ENCODE measurements at regions not wholly inside any gene's neighbourhood (a gene's known extent, or its start where the extent isn't known, plus 50 kb on each side); places are given as distances from the start of the nearest gene placed in this dataset.

GRCh38 chr11:39192671-39193070, 2266.8 kb downstream of the LRRC4C start:
- Histone ChIP-seq H3K27me3 (no peaks in the 10 kb centered on the region), H3K27ac (no peak overlapping the region), H3K36me3 (no peaks in the 10 kb centered on the region), H3K4me1 (ENCODE audit: insufficient read depth) (no peaks in the 10 kb centered on the region), H3K4me3 (no peak overlapping the region), H3K9me3 (no peaks in the 10 kb centered on the region)
- TF ChIP-seq EP300 (IDR thresholded peaks at IDR 0.05) (no peak), POLR2A (IDR thresholded peaks at IDR 0.05) (no peak)
- TF ChIP-seq, protein P1, sequence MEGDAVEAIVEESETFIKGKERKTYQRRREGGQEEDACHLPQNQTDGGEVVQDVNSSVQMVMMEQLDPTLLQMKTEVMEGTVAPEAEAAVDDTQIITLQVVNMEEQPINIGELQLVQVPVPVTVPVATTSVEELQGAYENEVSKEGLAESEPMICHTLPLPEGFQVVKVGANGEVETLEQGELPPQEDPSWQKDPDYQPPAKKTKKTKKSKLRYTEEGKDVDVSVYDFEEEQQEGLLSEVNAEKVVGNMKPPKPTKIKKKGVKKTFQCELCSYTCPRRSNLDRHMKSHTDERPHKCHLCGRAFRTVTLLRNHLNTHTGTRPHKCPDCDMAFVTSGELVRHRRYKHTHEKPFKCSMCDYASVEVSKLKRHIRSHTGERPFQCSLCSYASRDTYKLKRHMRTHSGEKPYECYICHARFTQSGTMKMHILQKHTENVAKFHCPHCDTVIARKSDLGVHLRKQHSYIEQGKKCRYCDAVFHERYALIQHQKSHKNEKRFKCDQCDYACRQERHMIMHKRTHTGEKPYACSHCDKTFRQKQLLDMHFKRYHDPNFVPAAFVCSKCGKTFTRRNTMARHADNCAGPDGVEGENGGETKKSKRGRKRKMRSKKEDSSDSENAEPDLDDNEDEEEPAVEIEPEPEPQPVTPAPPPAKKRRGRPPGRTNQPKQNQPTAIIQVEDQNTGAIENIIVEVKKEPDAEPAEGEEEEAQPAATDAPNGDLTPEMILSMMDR (IDR thresholded peaks at IDR 0.05) = no peak
- 96 to 97% (median 97%) methylated on average over 14 to 24 of the region's 24 CpGs for WGBS, 3 donors
- peak in 1 of 5 donors; percentile 8 for DNase-seq
- intact Hi-C loops (cut with DNase I) = no loop called here

- Histone ChIP-seq H3K27me3 (no peaks in the 10 kb centered on the region), H3K4me1 (ENCODE audit: insufficient read depth) (no peaks in the 10 kb centered on the region), H3K27ac (no peak overlapping the region), H3K9me3 (no peaks in the 10 kb centered on the region), H3K36me3 (no peaks in the 10 kb centered on the region), H3K4me3 (no peak overlapping the region)
- DNase-seq = no peak
- TF ChIP-seq, protein P1 (IDR thresholded peaks at IDR 0.05) = no peak
- TF ChIP-seq POLR2A (IDR thresholded peaks at IDR 0.05) (no peak), EP300 (IDR thresholded peaks at IDR 0.05) (no peak)
- intact Hi-C loops (cut with DNase I) = no loop called here
- 42 to 58% (median 49%) methylated on average over 2 of the region's 2 CpGs for whole genome bisulfite sequencing, 3 donors
Observed at GRCh38 chr11:39190751-39191150, 2268.7 kb downstream of the LRRC4C start.

- no peak overlapping the region for H3K4me3 ChIP-seq
- H3K27me3 ChIP-seq = no peaks in the 10 kb centered on the region
- no peaks in the 10 kb centered on the region for H3K4me1 ChIP-seq (ENCODE audit: insufficient read depth)
- intact Hi-C loops (cut with DNase I) = no loop called here
- whole genome bisulfite sequencing, 3 donors = 94 to 97% (median 97%) methylated on average over 4 of the region's 4 CpGs
- TF ChIP-seq, protein P1 (IDR thresholded peaks at IDR 0.05) = no peak
- TF ChIP-seq POLR2A (IDR thresholded peaks at IDR 0.05) (no peak), EP300 (IDR thresholded peaks at IDR 0.05) (no peak)
- no peak for DNase-seq
- no peaks in the 10 kb centered on the region for H3K36me3 ChIP-seq
- no peak overlapping the region for H3K27ac ChIP-seq
- no peaks in the 10 kb centered on the region for H3K9me3 ChIP-seq
Observed at GRCh38 chr11:39177678-39178077, 2281.8 kb downstream of the LRRC4C start.

DNA sequence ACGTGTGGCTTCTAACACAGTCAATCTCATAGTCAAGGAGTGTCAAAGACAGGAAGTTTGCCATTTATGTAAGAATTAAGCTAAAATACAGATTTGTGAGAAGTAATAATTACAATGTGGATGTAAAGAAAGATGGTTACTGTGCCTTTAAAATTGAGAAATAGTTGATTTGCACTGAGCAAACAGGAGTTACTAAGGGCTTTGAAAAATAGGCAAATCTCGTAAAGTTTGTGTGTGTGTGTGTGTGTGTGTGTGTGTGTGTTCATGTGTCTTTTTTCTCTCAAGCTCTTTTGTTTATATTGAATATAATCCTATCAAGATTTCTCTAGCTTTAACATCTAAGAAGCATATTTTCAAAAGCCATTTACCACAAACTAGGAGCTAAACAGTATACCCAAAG, 2284.5 kb downstream of the LRRC4C start:
- intact Hi-C loops (cut with DNase I) = no loop called here
- DNase-seq = no peak
- WGBS, 3 donors = 11 to 21% (median 11%) methylated on average over 2 of the region's 2 CpGs
- Histone ChIP-seq H3K36me3 (no peaks in the 10 kb centered on the region), H3K4me3 (no peak overlapping the region), H3K9me3 (no peaks in the 10 kb centered on the region), H3K27me3 (no peaks in the 10 kb centered on the region), H3K4me1 (ENCODE audit: insufficient read depth) (no peaks in the 10 kb centered on the region), H3K27ac (no peak overlapping the region)
- TF ChIP-seq POLR2A (IDR thresholded peaks at IDR 0.05) (no peak), EP300 (IDR thresholded peaks at IDR 0.05) (no peak)
- TF ChIP-seq, protein P1 (IDR thresholded peaks at IDR 0.05) = no peak

DNA sequence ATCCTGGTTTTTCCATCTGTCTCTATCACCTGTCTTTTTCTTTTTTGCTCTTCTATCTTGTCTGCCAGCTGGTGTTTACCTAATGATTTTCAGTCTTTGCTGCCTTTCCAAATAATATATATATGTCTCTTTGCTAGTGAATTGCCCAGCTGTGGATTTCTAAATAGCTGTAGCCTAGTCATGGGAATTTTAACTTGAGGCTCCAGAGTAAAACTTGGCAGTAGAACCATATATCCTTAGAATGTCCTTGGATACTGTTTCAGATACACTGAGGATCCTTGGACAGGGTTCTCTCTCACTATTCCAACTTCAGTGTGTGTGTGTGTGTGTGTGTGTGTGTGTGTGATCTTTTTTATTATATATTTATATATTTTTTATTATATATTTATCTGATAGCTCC, 2285.3 kb downstream of the LRRC4C start:
- no peaks in the 10 kb centered on the region for H3K36me3 ChIP-seq
- H3K4me1 ChIP-seq (ENCODE audit: insufficient read depth) = no peaks in the 10 kb centered on the region
- DNase-seq = no peak
- TF ChIP-seq, protein P1 (IDR thresholded peaks at IDR 0.05) = no peak
- TF ChIP-seq EP300 (IDR thresholded peaks at IDR 0.05) (no peak), POLR2A (IDR thresholded peaks at IDR 0.05) (no peak)
- no peak overlapping the region for H3K27ac ChIP-seq
- intact Hi-C loops (cut with DNase I) = no loop called here
- no peak overlapping the region for H3K4me3 ChIP-seq
- no peaks in the 10 kb centered on the region for H3K27me3 ChIP-seq
- no peaks in the 10 kb centered on the region for H3K9me3 ChIP-seq

All from ovary (tissue), 7 donors.